ENCODE measurements at regions not wholly inside any gene's neighbourhood (a gene's known extent, or its start where the extent isn't known, plus 50 kb on each side); places are given as distances from the start of the nearest gene placed in this dataset.
A peak's percentile ranks its signal among the peaks of the same experiment; 100 is the strongest.

DNA sequence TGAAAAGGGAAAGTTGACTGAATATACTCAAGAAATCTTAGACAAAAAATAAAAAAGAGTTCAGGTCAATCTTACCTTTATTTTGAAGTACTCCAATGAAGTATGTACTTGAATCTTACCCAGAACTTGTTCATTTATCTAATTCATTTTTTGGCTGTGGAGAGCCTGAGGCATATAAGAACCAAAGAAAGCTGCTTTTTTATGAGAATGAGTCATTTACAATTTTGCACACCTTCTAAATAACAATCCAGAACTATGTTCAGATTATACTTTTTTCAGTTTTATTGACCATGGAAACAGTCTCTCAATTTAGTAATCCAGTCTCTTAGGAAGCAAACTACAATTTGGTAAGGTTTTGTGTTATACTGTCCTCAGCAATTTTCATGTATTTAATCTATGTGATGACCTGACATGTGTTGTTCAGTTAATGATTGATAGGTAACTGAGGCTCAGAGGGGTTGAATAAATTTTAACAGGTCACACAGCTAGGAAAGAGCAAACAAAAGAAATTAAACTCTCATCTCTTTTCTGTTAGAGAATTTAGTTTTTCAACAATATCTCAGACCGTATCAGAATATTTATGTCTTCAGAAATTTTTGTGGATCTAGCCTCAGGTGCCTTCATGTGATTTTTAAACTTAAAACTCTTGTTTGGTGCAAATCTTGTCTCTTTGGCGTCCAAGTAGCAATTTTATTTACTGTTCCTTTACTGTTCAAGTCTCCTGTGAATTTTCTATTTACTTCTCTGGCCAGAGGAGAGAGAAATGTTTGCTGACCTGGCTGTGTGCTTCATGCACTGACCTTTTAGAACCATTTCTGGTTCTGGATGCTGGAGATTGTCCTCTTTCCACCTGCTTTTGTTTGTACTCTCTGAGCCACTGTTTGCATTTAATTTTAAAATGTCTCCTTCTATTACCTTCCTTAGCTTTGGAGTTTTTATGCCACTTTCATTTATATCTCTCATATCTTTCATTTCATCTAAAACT is 1453.4 kb downstream of the STIM2 start:
- in situ Hi-C loops (cut with HindIII; ENCODE audit: low pct_unique_long_range_greater_than_20kb, low sequenced_read_pairs): no loop called here
- peak; percentile 27 for TF ChIP-seq JUND (IDR thresholded peaks at IDR 0.05; ENCODE audit: low read depth)
- DNase-seq (ENCODE audit: low read depth in 1 of 2, low spot score in 1 of 2): peak; percentile 14 to 90

- DNase-seq (ENCODE audit: low read depth in 1 of 2, low spot score in 1 of 2): no peak
- in situ Hi-C loops (cut with HindIII; ENCODE audit: low pct_unique_long_range_greater_than_20kb, low sequenced_read_pairs): no loop called here
- TF ChIP-seq JUND (IDR thresholded peaks at IDR 0.05; ENCODE audit: low read depth): no peak
Observed at GRCh38 chr4:28317221-28317620, 1456.6 kb downstream of the STIM2 start.

- TF ChIP-seq JUND (IDR thresholded peaks at IDR 0.05; ENCODE audit: low read depth): no peak
- no peak for DNase-seq (ENCODE audit: low read depth in 1 of 2, low spot score in 1 of 2)
- in situ Hi-C loops (cut with HindIII; ENCODE audit: low pct_unique_long_range_greater_than_20kb, low sequenced_read_pairs): no loop called here
Observed at GRCh38 chr4:28334249-28334648, 1473.6 kb downstream of the STIM2 start.

DNA sequence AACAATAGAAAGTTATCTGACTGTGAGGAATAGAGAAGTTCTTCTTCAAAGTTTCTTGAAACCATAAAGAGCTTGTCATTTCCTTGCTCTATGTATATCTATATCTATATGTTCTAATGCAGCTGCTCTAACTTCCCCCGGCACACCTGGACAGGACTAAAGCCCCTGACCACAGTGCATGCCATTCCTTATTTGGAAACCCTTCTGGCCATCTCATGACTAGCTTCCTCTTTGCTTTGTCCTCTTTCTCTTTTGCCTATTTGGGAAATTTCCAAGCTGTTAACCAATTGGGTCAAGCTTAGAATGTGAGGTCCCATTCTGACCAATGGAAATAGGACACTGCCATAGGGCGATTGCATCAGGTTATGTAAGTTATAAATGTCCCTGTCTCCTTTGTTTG is 1481.1 kb downstream of the STIM2 start:
- TF ChIP-seq JUND (IDR thresholded peaks at IDR 0.05; ENCODE audit: low read depth): no peak
- DNase-seq (ENCODE audit: low read depth in 1 of 2, low spot score in 1 of 2): no peak
- in situ Hi-C loops (cut with HindIII; ENCODE audit: low pct_unique_long_range_greater_than_20kb, low sequenced_read_pairs): no loop called here

GRCh38 chr4:28350485-28350884 is 1489.8 kb downstream of the STIM2 start:
- in situ Hi-C loops (cut with HindIII; ENCODE audit: low pct_unique_long_range_greater_than_20kb, low sequenced_read_pairs): no loop called here
- no peak for TF ChIP-seq JUND (IDR thresholded peaks at IDR 0.05; ENCODE audit: low read depth)
- DNase-seq (ENCODE audit: low read depth in 1 of 2, low spot score in 1 of 2): no peak

DNA sequence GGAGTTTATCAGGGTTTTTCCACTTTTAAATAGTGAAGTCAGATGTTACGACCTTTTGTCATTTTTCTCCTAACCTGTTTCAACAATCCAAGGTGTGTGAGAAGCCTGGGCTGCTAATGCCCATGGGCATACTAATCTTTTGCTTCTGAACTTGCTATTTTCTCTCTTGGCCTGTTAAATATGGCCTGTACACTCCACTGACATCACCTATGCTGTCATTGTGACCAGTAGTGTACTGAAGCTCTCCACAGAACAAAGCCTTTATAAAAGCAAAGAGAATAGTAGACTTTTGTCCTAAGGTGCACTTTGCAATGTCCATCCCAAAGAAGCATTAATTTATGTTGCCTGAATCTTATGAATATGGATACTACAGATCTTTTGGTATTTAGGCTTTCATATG is 1490.5 kb downstream of the STIM2 start:
- DNase-seq (ENCODE audit: low read depth in 1 of 2, low spot score in 1 of 2): no peak
- TF ChIP-seq JUND (IDR thresholded peaks at IDR 0.05; ENCODE audit: low read depth): no peak
- in situ Hi-C loops (cut with HindIII; ENCODE audit: low pct_unique_long_range_greater_than_20kb, low sequenced_read_pairs): no loop called here

DNA sequence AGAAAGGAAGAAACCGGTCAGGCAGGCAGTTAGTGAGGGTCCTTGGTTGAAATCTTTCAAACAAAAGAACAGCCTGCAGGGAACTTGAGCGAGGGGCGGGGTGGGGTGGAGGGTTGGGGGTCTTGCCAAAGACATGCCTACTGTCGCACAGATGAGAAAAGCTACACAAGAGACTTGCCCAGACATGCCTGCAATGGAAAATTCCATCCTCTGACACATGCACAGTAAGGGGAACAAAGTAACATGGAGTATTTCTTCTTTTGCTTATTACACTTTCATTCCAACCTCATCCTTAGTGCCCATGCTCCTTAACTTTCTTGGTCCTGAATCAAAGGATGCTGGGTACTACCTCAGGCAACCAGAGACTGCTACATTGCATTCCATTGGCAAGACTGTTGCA is 1491.2 kb downstream of the STIM2 start:
- in situ Hi-C loops (cut with HindIII; ENCODE audit: low pct_unique_long_range_greater_than_20kb, low sequenced_read_pairs): no loop called here
- no peak for DNase-seq (ENCODE audit: low read depth in 1 of 2, low spot score in 1 of 2)
- TF ChIP-seq JUND (IDR thresholded peaks at IDR 0.05; ENCODE audit: low read depth): no peak

GRCh38 chr4:28354880-28355656 is 1494.4 kb downstream of the STIM2 start:
- in situ Hi-C loops (cut with HindIII; ENCODE audit: low pct_unique_long_range_greater_than_20kb, low sequenced_read_pairs): no loop called here
- DNase-seq (ENCODE audit: low read depth in 1 of 2, low spot score in 1 of 2): no peak
- TF ChIP-seq JUND (IDR thresholded peaks at IDR 0.05; ENCODE audit: low read depth): no peak

DNA sequence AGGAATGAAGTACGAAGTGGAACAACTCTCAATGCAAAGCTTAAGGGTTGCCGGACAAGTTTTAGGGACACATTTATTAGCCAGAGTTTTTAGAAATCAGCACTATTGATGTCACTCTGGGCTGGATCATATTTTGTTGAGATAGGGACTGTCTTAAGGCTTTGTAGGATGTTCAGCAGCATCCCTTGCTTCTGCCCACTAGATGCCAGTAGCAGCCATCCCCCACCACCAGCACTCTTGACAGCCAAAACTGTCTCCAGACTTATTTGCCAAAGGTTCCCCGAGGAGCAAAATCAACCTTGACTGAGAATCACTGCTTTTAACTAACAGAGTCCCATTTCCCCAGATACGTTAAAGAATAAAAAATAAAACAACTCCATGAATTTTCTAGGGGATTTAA is 1497.3 kb downstream of the STIM2 start:
- DNase-seq (ENCODE audit: low read depth in 1 of 2, low spot score in 1 of 2): peak in 1 of 2 experiments; percentile 47
- in situ Hi-C loops (cut with HindIII; ENCODE audit: low pct_unique_long_range_greater_than_20kb, low sequenced_read_pairs): no loop called here
- TF ChIP-seq JUND (IDR thresholded peaks at IDR 0.05; ENCODE audit: low read depth): no peak

DNA sequence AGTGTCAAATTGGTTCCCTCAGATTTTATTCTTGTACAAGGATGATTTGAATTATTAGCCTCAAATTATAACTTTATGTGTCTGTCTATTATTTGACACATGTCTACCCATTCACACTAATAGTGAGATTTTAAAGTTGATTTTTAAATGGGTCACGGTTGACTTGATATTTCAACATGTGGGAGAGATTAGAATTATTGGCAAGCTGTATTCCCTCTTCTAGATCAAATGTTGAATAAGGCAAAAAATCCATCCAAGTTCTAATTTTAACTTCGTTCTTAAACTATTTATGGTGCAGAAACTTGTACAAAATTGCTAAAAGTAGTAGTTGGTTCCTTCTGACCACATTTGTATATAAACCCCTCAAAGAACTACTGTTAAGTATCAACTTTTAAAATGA is 1498.0 kb downstream of the STIM2 start:
- TF ChIP-seq JUND (IDR thresholded peaks at IDR 0.05; ENCODE audit: low read depth): no peak
- DNase-seq (ENCODE audit: low read depth in 1 of 2, low spot score in 1 of 2): no peak
- in situ Hi-C loops (cut with HindIII; ENCODE audit: low pct_unique_long_range_greater_than_20kb, low sequenced_read_pairs): no loop called here

DNA sequence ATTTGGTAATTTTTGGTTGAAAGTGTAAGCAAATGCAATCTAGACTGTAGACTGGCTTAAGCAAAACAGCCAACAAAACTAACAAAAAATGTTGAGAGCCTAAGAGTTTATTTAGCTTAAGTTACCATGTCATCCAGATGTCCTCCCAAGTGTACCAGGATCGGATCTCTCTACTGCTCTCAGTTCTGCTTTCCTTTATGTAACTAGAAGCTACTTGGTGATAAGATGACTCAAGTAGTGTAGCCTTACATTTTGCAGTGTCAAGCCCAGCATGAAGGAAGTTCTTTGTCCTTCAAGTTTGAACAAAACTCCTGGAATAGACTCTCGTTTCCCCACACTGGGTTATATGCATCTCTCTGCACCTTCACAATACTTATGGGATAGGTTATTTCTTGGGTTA is 1500.0 kb downstream of the STIM2 start:
- no peak for TF ChIP-seq JUND (IDR thresholded peaks at IDR 0.05; ENCODE audit: low read depth)
- no peak for DNase-seq (ENCODE audit: low read depth in 1 of 2, low spot score in 1 of 2)
- in situ Hi-C loops (cut with HindIII; ENCODE audit: low pct_unique_long_range_greater_than_20kb, low sequenced_read_pairs): no loop called here

DNA sequence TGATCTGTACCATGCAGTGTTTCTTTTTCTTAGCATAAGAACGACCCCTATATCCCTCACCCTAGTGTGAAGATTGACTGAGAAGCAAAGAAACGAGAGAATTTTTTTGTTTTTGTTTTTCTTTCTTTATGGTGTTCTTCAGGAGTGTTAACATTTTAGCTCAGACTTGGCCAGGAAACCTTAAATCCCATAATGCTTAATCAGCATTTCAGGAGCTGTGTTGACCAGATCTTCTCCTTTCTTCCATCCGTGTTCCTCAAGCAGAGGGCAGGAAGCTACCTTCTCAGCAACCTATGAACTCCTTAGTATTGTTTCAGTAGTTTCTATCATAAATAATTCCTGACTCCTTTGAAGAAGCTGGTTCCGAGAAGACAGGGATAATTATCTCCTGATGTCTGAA is 1501.5 kb downstream of the STIM2 start:
- in situ Hi-C loops (cut with HindIII; ENCODE audit: low pct_unique_long_range_greater_than_20kb, low sequenced_read_pairs): no loop called here
- DNase-seq (ENCODE audit: low read depth in 1 of 2, low spot score in 1 of 2): no peak

DNA sequence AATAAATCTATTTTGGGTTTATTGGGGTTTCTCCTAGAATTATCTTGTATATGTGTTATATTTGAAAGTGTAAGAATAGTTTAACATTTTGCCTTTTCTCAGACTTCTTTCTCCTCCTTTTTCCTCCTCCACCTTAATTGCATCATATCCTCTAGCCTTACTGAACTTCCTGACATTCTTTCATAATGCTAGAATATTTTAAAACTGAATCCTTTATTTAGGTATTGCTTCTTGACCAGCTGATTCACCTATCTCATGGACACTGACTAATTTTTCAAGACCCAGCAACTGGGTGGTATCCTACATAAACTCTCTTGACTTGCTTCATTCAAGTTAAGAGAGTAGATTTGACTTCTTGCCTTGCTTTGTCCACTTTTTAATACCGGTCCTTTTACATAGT is 1508.9 kb downstream of the STIM2 start:
- DNase-seq (ENCODE audit: low read depth in 1 of 2, low spot score in 1 of 2): no peak
- in situ Hi-C loops (cut with HindIII; ENCODE audit: low pct_unique_long_range_greater_than_20kb, low sequenced_read_pairs): no loop called here
- TF ChIP-seq JUND (IDR thresholded peaks at IDR 0.05; ENCODE audit: low read depth): no peak

More for the DNA sequence above, 1501.5 kb downstream of the STIM2 start:
- no peak for TF ChIP-seq JUND (IDR thresholded peaks at IDR 0.05; ENCODE audit: low read depth)
